Breast epithelium (tissue), 3 donors: ENCODE measurements at regions not wholly inside any gene's neighbourhood (a gene's known extent, or its start where the extent isn't known, plus 50 kb on each side); places are given as distances from the start of the nearest gene placed in this dataset.

Experiments
- POLR2A ChIP-seq: fragments of 450-650 bp; IDR thresholded peaks from one replicate; pipeline ENCODE4 v1.6.1; 2016; ENCODE audit warnings: antibody characterized with exemption, mild to moderate bottlenecking, moderate library complexity
- POLR2AphosphoS5 ChIP-seq, 3 donors: sonication (generic); formaldehyde crosslinking; IDR thresholded peaks; one replicate each; pipeline ENCODE4 v1.6.1; 2017; ENCODE audit warnings: antibody characterized with exemption in 3 of 3
- TF ChIP-seq, protein P1 (sequence below), 3 donors: fragments of 450-650 bp; IDR thresholded peaks; one replicate each; pipeline ENCODE4 v1.5.1; 2016 to 2017; ENCODE audit warnings: antibody characterized with exemption in 3 of 3, mild to moderate bottlenecking in 3 of 3, moderate library complexity in 3 of 3

DNA sequence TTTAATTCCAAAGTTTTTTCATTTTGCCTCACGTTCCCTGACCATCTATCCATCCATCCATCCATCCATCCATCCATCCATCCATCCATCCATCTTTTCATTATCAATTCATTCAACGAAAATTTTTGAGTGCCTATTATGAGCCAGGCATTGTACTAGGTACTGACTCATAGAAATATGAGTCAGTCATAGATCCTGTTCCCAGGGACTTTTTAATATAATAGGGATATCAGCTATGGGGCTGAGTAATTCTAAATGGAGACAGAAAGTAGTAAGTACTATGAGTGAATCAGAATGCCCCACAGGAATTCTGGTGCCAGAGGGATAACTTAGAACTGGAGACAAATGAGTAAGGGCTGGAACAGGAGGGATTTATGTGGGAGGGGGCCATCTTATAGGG lies 49.8 kb upstream of the GNG12 start:
- TF ChIP-seq, protein P1, sequence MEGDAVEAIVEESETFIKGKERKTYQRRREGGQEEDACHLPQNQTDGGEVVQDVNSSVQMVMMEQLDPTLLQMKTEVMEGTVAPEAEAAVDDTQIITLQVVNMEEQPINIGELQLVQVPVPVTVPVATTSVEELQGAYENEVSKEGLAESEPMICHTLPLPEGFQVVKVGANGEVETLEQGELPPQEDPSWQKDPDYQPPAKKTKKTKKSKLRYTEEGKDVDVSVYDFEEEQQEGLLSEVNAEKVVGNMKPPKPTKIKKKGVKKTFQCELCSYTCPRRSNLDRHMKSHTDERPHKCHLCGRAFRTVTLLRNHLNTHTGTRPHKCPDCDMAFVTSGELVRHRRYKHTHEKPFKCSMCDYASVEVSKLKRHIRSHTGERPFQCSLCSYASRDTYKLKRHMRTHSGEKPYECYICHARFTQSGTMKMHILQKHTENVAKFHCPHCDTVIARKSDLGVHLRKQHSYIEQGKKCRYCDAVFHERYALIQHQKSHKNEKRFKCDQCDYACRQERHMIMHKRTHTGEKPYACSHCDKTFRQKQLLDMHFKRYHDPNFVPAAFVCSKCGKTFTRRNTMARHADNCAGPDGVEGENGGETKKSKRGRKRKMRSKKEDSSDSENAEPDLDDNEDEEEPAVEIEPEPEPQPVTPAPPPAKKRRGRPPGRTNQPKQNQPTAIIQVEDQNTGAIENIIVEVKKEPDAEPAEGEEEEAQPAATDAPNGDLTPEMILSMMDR (IDR thresholded peaks at IDR 0.05) = no peak
- no peak for TF ChIP-seq POLR2A
- no peak for TF ChIP-seq POLR2AphosphoS5 (IDR thresholded peaks at IDR 0.05)
